Body of pancreas (tissue), 4 donors: ENCODE measurements at regions not wholly inside any gene's neighbourhood (a gene's known extent, or its start where the extent isn't known, plus 50 kb on each side); places are given as distances from the start of the nearest gene placed in this dataset.

Experiments
- ATAC-seq: fragments of 150-250 bp; one replicate; pipeline ENCODE4 v1.9.1; 2016
- DNase-seq, 4 donors: peaks; one replicate each; pipeline ENCODE4 v3.0.0-alpha.2; 2019
- H3K27ac ChIP-seq, 4 donors: fragments of 200-600 bp; sonication (generic); 1 replicate in 3 of 4; 2 replicates in 1 of 4; pipeline versions ENCODE4 v1.5.1 to v1.6.1; 2016 to 2019; ENCODE audit warnings: mild to moderate bottlenecking in 1 of 4, mixed read lengths in 1 of 4, moderate library complexity in 1 of 4
- H3K27me3 ChIP-seq, 2 donors: fragments of 200-600 bp; sonication (generic); one replicate each; pipeline ENCODE4 v1.6.0; 2016; ENCODE audit warnings: mild to moderate bottlenecking in 1 of 2
- H3K36me3 ChIP-seq, 2 donors: fragments of 200-600 bp; sonication (generic); replicated peaks in 1 of 2; 2 replicates each; pipeline ENCODE4 v1.5.1; 2016; ENCODE audit warnings: low read depth in 2 of 2; ENCODE audit not compliant: insufficient read depth in 1 of 2
- H3K4me1 ChIP-seq: fragments of 200-600 bp; sonication (generic); one replicate; pipeline ENCODE4 v1.6.0; 2016
- H3K4me3 ChIP-seq, 2 donors: fragments of 200-600 bp; sonication (generic); 1 replicate in 1 of 2; 2 replicates in 1 of 2; pipeline ENCODE4 v1.5.1; 2016 to 2019
- H3K9me3 ChIP-seq, 3 donors: fragments of 200-600 bp; sonication (generic); 1 replicate in 2 of 3; 2 replicates in 1 of 3; pipeline ENCODE4 v1.5.1; 2016
- CTCF ChIP-seq, 7 experiments: fragments of 450-650 bp in 4 of 7; fragments of 200-600 bp in 3 of 7; sonication (generic) in 3 of 7; IDR thresholded peaks; one replicate each; pipeline ENCODE4 v1.5.1; 2016 to 2019; ENCODE audit warnings: antibody characterized with exemption in 7 of 7
- POLR2A ChIP-seq, 3 donors: fragments of 450-650 bp; IDR thresholded peaks; one replicate each; pipeline ENCODE4 v1.6.1; 2016; ENCODE audit warnings: antibody characterized with exemption in 3 of 3, mild to moderate bottlenecking in 2 of 3
- WGBS, 2 donors: methylation state at CpG; one replicate each; pipeline ENCODE4 v1.1.5; 2017; 5-methylcytosine and 5-hydroxymethylcytosine counted together
- intact Hi-C: fragments of 100-400 bp; cut with DNase I; formaldehyde crosslinking; loops from one replicate; pipeline ENCODE4 v1.15.1; 2023

- no peaks in the 10 kb centered on the region for H3K27me3 ChIP-seq
- no peaks in the 10 kb centered on the region for H3K4me1 ChIP-seq
- no peaks in the 10 kb centered on the region for H3K36me3 ChIP-seq
- intact Hi-C loops, result no loop called here
- no peaks in the 10 kb centered on the region for H3K9me3 ChIP-seq
- TF ChIP-seq CTCF (IDR thresholded peaks at IDR 0.05) (no peak), POLR2A (IDR thresholded peaks at IDR 0.05) (no peak)
- H3K27ac ChIP-seq, result no peak overlapping the region
- ATAC-seq (no peak), DNase-seq (no peak)
- no peak overlapping the region for H3K4me3 ChIP-seq
Measured at GRCh38 chr18:41323044-41323443, 632.0 kb upstream of the PIK3C3 start.

- Histone ChIP-seq H3K27ac (no peak overlapping the region), H3K9me3 (no peaks in the 10 kb centered on the region), H3K27me3 (no peaks in the 10 kb centered on the region), H3K4me1 (no peaks in the 10 kb centered on the region), H3K4me3 (no peak overlapping the region), H3K36me3 (no peaks in the 10 kb centered on the region)
- WGBS, 2 donors, result 11 to 14% methylated on average over 2 of the region's 2 CpGs
- DNase-seq (no peak), ATAC-seq (no peak)
- TF ChIP-seq POLR2A (IDR thresholded peaks at IDR 0.05) (no peak), CTCF (IDR thresholded peaks at IDR 0.05) (no peak)
- intact Hi-C loops, result no loop called here
Measured at GRCh38 chr18:41320100-41320499, 634.9 kb upstream of the PIK3C3 start.

GRCh38 chr18:41315134-41315533 is 639.9 kb upstream of the PIK3C3 start:
- H3K27me3 ChIP-seq, result no peaks in the 10 kb centered on the region
- 47 to 49% methylated on average over 3 of the region's 3 CpGs for WGBS, 2 donors
- H3K4me3 ChIP-seq, result no peak overlapping the region
- no peaks in the 10 kb centered on the region for H3K36me3 ChIP-seq
- no peaks in the 10 kb centered on the region for H3K9me3 ChIP-seq
- ATAC-seq (no peak), DNase-seq (no peak)
- no peak overlapping the region for H3K27ac ChIP-seq
- no peak for TF ChIP-seq CTCF (IDR thresholded peaks at IDR 0.05)
- TF ChIP-seq POLR2A (IDR thresholded peaks at IDR 0.05), result no peak
- H3K4me1 ChIP-seq, result no peaks in the 10 kb centered on the region
- intact Hi-C loops, result no loop called here

- no peak overlapping the region for H3K27ac ChIP-seq
- H3K9me3 ChIP-seq, result no peaks in the 10 kb centered on the region
- H3K4me1 ChIP-seq, result no peaks in the 10 kb centered on the region
- DNase-seq, result no peak
- no peak for ATAC-seq
- TF ChIP-seq POLR2A (IDR thresholded peaks at IDR 0.05) (no peak), CTCF (IDR thresholded peaks at IDR 0.05) (no peak)
- no peak overlapping the region for H3K4me3 ChIP-seq
- no peaks in the 10 kb centered on the region for H3K36me3 ChIP-seq
- intact Hi-C loops, result no loop called here
- H3K27me3 ChIP-seq, result no peaks in the 10 kb centered on the region
- WGBS, 2 donors, result 42 to 46% methylated on average over 3 of the region's 3 CpGs
Measured at GRCh38 chr18:41311571-41312547, 643.2 kb upstream of the PIK3C3 start.

- no peaks in the 10 kb centered on the region for H3K36me3 ChIP-seq
- TF ChIP-seq POLR2A (IDR thresholded peaks at IDR 0.05) (no peak), CTCF (IDR thresholded peaks at IDR 0.05) (no peak)
- intact Hi-C loops, result no loop called here
- H3K27me3 ChIP-seq, result no peaks in the 10 kb centered on the region
- ATAC-seq (no peak), DNase-seq (no peak)
- H3K4me3 ChIP-seq, result no peak overlapping the region
- no peak overlapping the region for H3K27ac ChIP-seq
- WGBS, 2 donors, result 73 to 75% methylated on average over 5 of the region's 5 CpGs
- no peaks in the 10 kb centered on the region for H3K9me3 ChIP-seq
- no peaks in the 10 kb centered on the region for H3K4me1 ChIP-seq
Measured at GRCh38 chr18:41297740-41298139, 657.3 kb upstream of the PIK3C3 start.
